CD4-positive, CD25-positive, alpha-beta regulatory T cell (primary cell): ENCODE measurements at regions not wholly inside any gene's neighbourhood (a gene's known extent, or its start where the extent isn't known, plus 50 kb on each side); places are given as distances from the start of the nearest gene placed in this dataset.

Experiments used
- ATAC-seq, 2 donors: fragments of 150-1000 bp; cut with Tn5 transposase; one replicate each; pipeline ENCODE4 v1.10.0; 2021; ENCODE audit warnings: low read depth in 2 of 2, moderate number of reproducible peaks in 2 of 2, moderate library complexity in 1 of 2
- DNase-seq, 3 donors: peaks; one replicate each; pipeline versions ENCODE4 v3.0.0 to v3.0.0-alpha.2; 2012 to 2022; ENCODE audit warnings: mixed read lengths in 1 of 3
- H3K27ac ChIP-seq: one replicate; pipeline ENCODE4 v1.7.0; 2013; ENCODE audit warnings: mild to moderate bottlenecking, low read length; ENCODE audit not compliant: insufficient read depth, poor library complexity, severe bottlenecking
- H3K27me3 ChIP-seq: one replicate; pipeline ENCODE4 v1.7.0; 2013; ENCODE audit warnings: low read length; ENCODE audit not compliant: control insufficient read depth, insufficient read depth
- H3K36me3 ChIP-seq: one replicate; pipeline ENCODE4 v1.7.0; 2013; ENCODE audit warnings: mild to moderate bottlenecking, low read length, moderate library complexity; ENCODE audit not compliant: control insufficient read depth, insufficient read depth
- H3K4me1 ChIP-seq: 2 replicates; pipeline ENCODE4 v1.7.0; 2013; ENCODE audit warnings: mild to moderate bottlenecking, low read length; ENCODE audit not compliant: insufficient read depth, control insufficient read depth, poor library complexity, severe bottlenecking
- H3K4me3 ChIP-seq: one replicate; pipeline ENCODE4 v1.7.0; 2013; ENCODE audit warnings: low read depth, mild to moderate bottlenecking, low read length, moderate library complexity
- H3K9me3 ChIP-seq, 2 experiments: 1 replicate in 1 of 2; 2 replicates in 1 of 2; pipeline ENCODE4 v1.7.0; 2013; ENCODE audit warnings: low read length in 2 of 2, mild to moderate bottlenecking in 1 of 2, moderate library complexity in 1 of 2; ENCODE audit not compliant: control insufficient read depth in 2 of 2
- H3K27ac Mint-ChIP-seq, 3 donors: one replicate each; pipeline ENCODE4 v1.8.0; 2020 to 2022; ENCODE audit warnings: mild to moderate bottlenecking in 3 of 3, mixed read lengths in 3 of 3, moderate library complexity in 2 of 3
- H3K27me3 Mint-ChIP-seq: one replicate; pipeline ENCODE4 v1.8.0; 2022; ENCODE audit warnings: mild to moderate bottlenecking, mixed read lengths
- H3K36me3 Mint-ChIP-seq: one replicate; pipeline ENCODE4 v1.8.0; 2020; ENCODE audit warnings: mixed read lengths
- H3K4me1 Mint-ChIP-seq, 4 donors: one replicate each; pipeline ENCODE4 v1.8.0; 2020 to 2022; ENCODE audit warnings: mixed read lengths in 4 of 4, mild to moderate bottlenecking in 1 of 4
- H3K4me3 Mint-ChIP-seq, 4 donors: one replicate each; pipeline ENCODE4 v1.8.0; 2020 to 2022; ENCODE audit warnings: mild to moderate bottlenecking in 4 of 4, mixed read lengths in 4 of 4, moderate library complexity in 3 of 4
- H3K9me3 Mint-ChIP-seq, 7 donors: one replicate each; pipeline ENCODE4 v1.8.0; 2020 to 2022; ENCODE audit warnings: mixed read lengths in 7 of 7, mild to moderate bottlenecking in 3 of 7, moderate library complexity in 2 of 7

- no peak for ATAC-seq
- no peak for DNase-seq
- Mint-ChIP-seq H3K9me3 (no peaks in the 10 kb centered on the region), H3K4me3 (no peak overlapping the region), H3K27ac (no peak overlapping the region), H3K27me3 (no peaks in the 10 kb centered on the region), H3K4me1 (peaks cover 0 to 3% (median 0%) of the 10 kb centered on the region in 4 donors), H3K36me3 (no peaks in the 10 kb centered on the region)
- H3K4me3 ChIP-seq: no peak overlapping the region
- H3K36me3 ChIP-seq: no peaks in the 10 kb centered on the region
- no peak overlapping the region for H3K27ac ChIP-seq
- no peaks in the 10 kb centered on the region for H3K4me1 ChIP-seq
- no peaks in the 10 kb centered on the region for H3K9me3 ChIP-seq
- no peaks in the 10 kb centered on the region for H3K27me3 ChIP-seq
Measured at GRCh38 chr9:134230092-134230941, 66.0 kb upstream of the RNU6ATAC start.

GRCh38 chr9:134230942-134231325 is 66.6 kb upstream of the RNU6ATAC start:
- H3K36me3 Mint-ChIP-seq: no peaks in the 10 kb centered on the region
- H3K27ac Mint-ChIP-seq: no peak overlapping the region
- no peak for ATAC-seq

DNA sequence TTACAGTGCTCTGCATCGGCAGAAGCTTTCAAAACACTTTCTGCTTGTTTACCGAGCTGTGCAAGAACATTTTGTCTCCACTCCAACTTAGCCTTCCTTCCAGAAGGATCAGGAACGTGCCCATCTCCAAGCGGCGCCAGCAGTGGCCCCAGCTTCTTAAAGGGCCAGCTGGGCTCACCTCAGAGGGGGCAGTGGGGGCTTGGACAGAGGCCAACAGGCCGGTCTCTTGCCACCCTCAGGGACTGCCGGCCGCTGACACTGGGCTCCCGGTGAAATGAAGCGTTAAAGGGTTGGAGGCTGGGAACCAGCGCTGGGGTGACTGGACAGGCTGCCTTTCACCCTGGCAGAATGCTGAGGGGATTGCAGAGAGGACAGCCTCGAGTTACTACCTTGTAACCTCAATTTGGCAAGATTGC is 67.0 kb upstream of the RNU6ATAC start:
- Mint-ChIP-seq H3K9me3 (no peaks in the 10 kb centered on the region), H3K27me3 (no peaks in the 10 kb centered on the region), H3K4me3 (no peak overlapping the region), H3K36me3 (no peaks in the 10 kb centered on the region), H3K4me1 (no peaks in the 10 kb centered on the region), H3K27ac (no peak overlapping the region)
- no peak for DNase-seq
- Histone ChIP-seq H3K9me3 (no peaks in the 10 kb centered on the region), H3K4me3 (no peak overlapping the region), H3K27me3 (no peaks in the 10 kb centered on the region), H3K27ac (no peak overlapping the region), H3K36me3 (no peaks in the 10 kb centered on the region), H3K4me1 (no peaks in the 10 kb centered on the region)
- ATAC-seq: no peak

More at GRCh38 chr9:134230942-134231325, 66.6 kb upstream of the RNU6ATAC start:
- H3K4me1 Mint-ChIP-seq: no peaks in the 10 kb centered on the region
- no peaks in the 10 kb centered on the region for H3K9me3 Mint-ChIP-seq
- H3K27ac ChIP-seq: no peak overlapping the region
- DNase-seq: no peak
- H3K4me3 Mint-ChIP-seq: no peak overlapping the region
- H3K4me1 ChIP-seq: no peaks in the 10 kb centered on the region
- no peaks in the 10 kb centered on the region for H3K36me3 ChIP-seq
- H3K9me3 ChIP-seq: no peaks in the 10 kb centered on the region
- H3K27me3 Mint-ChIP-seq: no peaks in the 10 kb centered on the region
- H3K4me3 ChIP-seq: no peak overlapping the region
- H3K27me3 ChIP-seq: no peaks in the 10 kb centered on the region

- H3K9me3 Mint-ChIP-seq: no peaks in the 10 kb centered on the region
Measured at GRCh38 chr9:134231767-134232166, 67.4 kb upstream of the RNU6ATAC start.

GRCh38 chr9:134233022-134233421 is 68.7 kb upstream of the RNU6ATAC start:
- no peak overlapping the region for H3K27ac Mint-ChIP-seq
- no peaks in the 10 kb centered on the region for H3K27me3 Mint-ChIP-seq
- Histone ChIP-seq H3K4me1 (no peaks in the 10 kb centered on the region), H3K27me3 (no peaks in the 10 kb centered on the region), H3K36me3 (no peaks in the 10 kb centered on the region), H3K4me3 (no peak overlapping the region), H3K27ac (no peak overlapping the region), H3K9me3 (no peaks in the 10 kb centered on the region)
- H3K36me3 Mint-ChIP-seq: no peaks in the 10 kb centered on the region
- H3K4me3 Mint-ChIP-seq: no peak overlapping the region
- ATAC-seq: no peak
- DNase-seq: no peak
- H3K9me3 Mint-ChIP-seq: no peaks in the 10 kb centered on the region
- no peaks in the 10 kb centered on the region for H3K4me1 Mint-ChIP-seq

More at GRCh38 chr9:134231767-134232166, 67.4 kb upstream of the RNU6ATAC start:
- Histone ChIP-seq H3K27me3 (no peaks in the 10 kb centered on the region), H3K27ac (no peak overlapping the region), H3K4me3 (no peak overlapping the region), H3K36me3 (no peaks in the 10 kb centered on the region), H3K9me3 (no peaks in the 10 kb centered on the region), H3K4me1 (no peaks in the 10 kb centered on the region)
- ATAC-seq (no peak), DNase-seq (no peak)
- H3K4me3 Mint-ChIP-seq: no peak overlapping the region
- H3K27me3 Mint-ChIP-seq: no peaks in the 10 kb centered on the region
- no peak overlapping the region for H3K27ac Mint-ChIP-seq
- no peaks in the 10 kb centered on the region for H3K4me1 Mint-ChIP-seq
- no peaks in the 10 kb centered on the region for H3K36me3 Mint-ChIP-seq

DNA sequence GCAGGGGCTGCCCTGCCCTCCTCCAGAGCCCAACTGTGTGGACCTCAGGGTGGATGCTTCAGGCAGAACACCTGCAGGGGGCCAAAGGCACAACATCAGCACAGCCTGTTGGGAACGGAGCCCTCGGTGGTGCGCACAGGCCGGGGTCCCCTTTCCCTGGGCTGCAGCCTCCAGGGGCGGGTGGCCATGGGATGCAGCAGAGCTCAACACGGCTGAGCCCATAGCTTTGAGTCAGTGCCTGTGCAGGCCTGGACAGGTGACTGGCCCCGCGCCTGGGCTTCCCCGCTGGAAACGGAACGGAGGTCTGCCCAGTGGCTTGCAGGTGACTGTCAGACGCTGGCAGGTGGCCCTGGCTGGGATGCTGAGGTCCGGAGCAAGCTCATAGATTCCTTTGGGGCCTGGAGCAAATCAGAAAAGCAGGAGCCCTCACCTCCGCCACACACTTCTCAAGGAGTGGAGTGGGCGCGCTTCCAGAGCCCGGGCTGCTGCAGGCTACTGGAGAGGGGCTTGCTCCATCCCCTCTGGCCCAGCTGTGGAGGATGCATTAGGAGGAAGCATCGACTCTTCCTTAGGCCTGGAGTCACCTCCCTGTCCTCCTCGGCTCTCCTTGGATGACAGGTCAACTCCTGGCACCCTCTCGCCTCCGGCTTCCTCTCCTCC is 69.8 kb upstream of the RNU6ATAC start:
- Histone ChIP-seq H3K27me3 (no peaks in the 10 kb centered on the region), H3K9me3 (no peaks in the 10 kb centered on the region), H3K27ac (no peak overlapping the region), H3K4me3 (no peak overlapping the region), H3K4me1 (no peaks in the 10 kb centered on the region), H3K36me3 (no peaks in the 10 kb centered on the region)
- H3K27me3 Mint-ChIP-seq: no peaks in the 10 kb centered on the region
- ATAC-seq (no peak), DNase-seq (no peak)
- no peaks in the 10 kb centered on the region for H3K4me1 Mint-ChIP-seq
- H3K4me3 Mint-ChIP-seq: no peak overlapping the region
- no peaks in the 10 kb centered on the region for H3K9me3 Mint-ChIP-seq
- no peaks in the 10 kb centered on the region for H3K36me3 Mint-ChIP-seq
- H3K27ac Mint-ChIP-seq: no peak overlapping the region

- no peaks in the 10 kb centered on the region for H3K36me3 Mint-ChIP-seq
- no peak overlapping the region for H3K27ac ChIP-seq
- no peak overlapping the region for H3K4me3 ChIP-seq
- H3K4me1 Mint-ChIP-seq: no peaks in the 10 kb centered on the region
- DNase-seq (no peak), ATAC-seq (no peak)
- no peaks in the 10 kb centered on the region for H3K9me3 ChIP-seq
- no peaks in the 10 kb centered on the region for H3K36me3 ChIP-seq
- no peaks in the 10 kb centered on the region for H3K27me3 ChIP-seq
- H3K27me3 Mint-ChIP-seq: no peaks in the 10 kb centered on the region
- no peaks in the 10 kb centered on the region for H3K4me1 ChIP-seq
- no peak overlapping the region for H3K4me3 Mint-ChIP-seq
- H3K9me3 Mint-ChIP-seq: no peaks in the 10 kb centered on the region
- no peak overlapping the region for H3K27ac Mint-ChIP-seq
Measured at GRCh38 chr9:134234687-134235359, 70.5 kb upstream of the RNU6ATAC start.
